Stimulated activated CD4-positive, alpha-beta T cell treated with anti-CD3 and anti-CD28 coated beads, Interleukin-4, amount 100 ng/mL, for 24 hours (primary cell): ENCODE measurements at regions not wholly inside any gene's neighbourhood (a gene's known extent, or its start where the extent isn't known, plus 50 kb on each side); places are given as distances from the start of the nearest gene placed in this dataset.

Experiments
- DNase-seq: peaks from one replicate; pipeline ENCODE4 v3.0.0-alpha.2; 2020

DNA sequence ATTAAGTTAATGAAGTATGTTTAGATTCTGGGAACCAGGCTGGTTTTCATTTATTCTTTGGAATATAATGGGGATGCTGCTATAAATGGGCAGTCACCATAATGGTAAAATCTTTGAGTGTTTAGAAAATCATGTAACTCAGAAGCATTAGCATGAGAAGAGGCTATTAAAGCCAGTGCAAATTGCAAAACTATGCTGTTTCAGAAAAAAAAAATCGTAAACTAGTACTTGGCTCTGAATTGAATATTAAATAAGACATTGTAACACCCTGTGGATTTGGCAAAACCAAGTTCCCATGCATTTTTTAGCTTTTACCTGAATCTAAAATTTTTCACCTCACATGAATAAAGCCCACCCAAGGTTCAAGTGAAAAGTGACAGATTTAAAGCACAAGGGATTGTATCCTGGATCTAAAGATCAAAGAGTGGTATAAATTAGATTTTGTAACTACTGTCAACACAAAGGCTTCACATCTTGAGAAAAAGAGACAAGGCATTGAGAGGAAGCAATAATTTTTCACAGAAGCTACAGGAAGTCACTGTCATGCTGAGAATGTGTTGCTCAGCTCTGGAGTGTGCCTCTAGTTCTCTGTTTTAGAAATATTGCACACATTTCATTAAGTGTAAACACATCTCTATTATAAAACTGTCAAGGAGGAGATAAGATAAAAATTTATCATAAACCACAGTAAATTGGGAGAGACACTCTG is 142.2 kb downstream of the ABCA8 start:
- DNase-seq: no peak

DNA sequence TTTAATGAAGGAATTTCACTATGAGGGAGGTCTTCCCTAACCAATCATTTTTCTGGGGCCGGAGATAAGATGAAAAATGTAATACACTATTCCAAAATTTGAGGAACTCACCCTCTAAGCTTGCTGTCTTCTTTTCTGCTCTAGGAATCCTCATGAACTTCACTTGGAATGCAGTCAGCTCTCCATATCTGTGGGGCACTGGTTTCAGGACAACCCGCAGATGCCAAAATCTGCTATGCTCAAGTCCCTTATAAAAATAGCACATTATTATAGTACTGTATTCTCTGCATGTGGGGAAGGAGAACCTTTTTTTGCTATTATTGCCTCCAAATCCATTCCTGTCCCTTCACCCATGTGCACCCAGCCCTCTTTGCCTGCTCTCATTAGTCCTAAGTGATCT is 146.0 kb downstream of the ABCA8 start:
- no peak for DNase-seq

DNA sequence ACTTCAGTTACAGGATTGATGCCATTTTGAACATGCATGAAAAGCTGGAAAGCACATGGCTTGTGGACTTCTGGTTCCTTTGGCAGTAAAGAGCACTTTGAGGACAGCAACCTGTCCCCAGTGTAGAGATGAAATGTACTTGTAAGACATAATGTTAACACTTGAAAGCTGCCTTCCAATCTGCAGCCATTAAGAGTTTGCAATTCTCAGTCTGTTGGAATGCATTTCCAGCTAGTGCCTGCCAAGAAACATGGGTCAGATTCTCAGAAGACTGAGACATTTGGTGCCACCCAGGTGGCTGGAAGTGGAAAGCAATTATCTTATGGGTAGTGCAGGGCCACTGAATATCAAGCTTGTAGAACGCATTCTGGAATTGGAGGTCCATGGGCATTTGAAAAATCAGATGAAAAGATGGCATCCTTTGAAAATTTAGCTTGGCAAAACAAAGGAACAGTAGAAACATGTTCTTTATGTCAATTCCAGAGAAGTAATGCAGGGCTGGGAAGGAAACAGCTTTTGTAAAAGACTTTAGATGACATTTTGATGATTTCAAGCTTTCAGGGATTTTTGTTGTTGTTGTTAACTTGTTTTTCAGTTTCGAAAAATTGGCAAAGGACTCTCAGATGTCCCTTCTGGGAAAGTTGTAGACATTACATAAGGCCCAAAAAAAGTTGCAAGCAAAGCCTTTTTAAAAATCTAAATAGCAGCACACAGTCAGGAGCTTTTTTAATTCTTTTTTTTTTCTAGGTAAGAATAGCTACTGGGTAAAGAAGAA is 147.0 kb downstream of the ABCA8 start:
- no peak for DNase-seq

DNA sequence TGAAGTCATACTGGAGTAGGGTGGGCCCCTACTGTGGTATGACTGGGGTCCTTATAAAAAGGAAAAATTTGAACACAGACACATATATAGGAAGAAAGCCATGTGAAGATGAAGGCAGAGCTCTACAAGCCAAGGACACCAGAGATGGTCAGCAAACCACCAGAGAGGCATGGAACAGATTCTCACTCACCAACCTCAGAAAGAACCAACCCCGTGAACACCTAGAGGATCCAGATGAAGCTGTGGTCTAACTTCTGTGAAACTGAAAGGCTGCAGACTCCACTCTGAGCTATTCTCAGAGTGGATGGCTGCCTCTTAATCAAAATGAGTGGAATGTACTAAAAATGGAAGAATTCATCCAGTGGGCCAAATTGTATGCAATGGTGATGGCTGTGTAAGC is 149.6 kb downstream of the ABCA8 start:
- DNase-seq: no peak

DNA sequence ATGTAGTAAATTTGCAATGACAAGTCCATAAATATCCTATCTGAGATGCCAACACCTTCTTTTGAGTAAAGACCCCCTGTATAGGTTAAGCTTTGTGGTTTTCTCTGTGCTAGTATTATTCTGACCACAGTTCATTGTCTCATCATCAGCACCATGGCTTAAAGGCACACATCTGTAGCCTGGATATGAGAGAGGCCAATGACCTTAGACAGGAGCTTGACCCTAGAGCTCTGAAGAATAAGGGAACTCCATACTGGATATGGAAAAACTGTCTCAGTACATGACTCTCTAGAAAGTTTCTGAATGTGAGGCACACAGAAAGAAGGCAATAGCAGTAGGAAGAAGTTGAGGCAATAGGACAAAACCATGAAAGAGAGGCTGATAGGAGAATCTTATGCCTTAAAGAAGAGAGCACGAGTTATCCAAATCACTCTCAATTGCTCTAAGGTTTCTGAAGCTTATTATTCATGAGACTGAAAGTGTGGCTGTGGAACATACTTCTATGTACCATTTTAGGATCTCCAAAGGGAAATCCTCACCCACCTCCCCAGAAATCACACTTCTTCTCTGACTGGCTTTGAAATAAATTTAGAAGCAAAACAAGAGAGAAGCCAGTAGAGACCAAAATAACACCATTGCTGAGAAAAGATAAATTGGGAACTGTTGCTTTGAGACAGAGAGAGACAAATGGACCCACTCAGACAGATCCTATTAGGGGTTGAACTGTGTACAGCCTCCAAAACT is 150.2 kb downstream of the ABCA8 start:
- no peak for DNase-seq

DNA sequence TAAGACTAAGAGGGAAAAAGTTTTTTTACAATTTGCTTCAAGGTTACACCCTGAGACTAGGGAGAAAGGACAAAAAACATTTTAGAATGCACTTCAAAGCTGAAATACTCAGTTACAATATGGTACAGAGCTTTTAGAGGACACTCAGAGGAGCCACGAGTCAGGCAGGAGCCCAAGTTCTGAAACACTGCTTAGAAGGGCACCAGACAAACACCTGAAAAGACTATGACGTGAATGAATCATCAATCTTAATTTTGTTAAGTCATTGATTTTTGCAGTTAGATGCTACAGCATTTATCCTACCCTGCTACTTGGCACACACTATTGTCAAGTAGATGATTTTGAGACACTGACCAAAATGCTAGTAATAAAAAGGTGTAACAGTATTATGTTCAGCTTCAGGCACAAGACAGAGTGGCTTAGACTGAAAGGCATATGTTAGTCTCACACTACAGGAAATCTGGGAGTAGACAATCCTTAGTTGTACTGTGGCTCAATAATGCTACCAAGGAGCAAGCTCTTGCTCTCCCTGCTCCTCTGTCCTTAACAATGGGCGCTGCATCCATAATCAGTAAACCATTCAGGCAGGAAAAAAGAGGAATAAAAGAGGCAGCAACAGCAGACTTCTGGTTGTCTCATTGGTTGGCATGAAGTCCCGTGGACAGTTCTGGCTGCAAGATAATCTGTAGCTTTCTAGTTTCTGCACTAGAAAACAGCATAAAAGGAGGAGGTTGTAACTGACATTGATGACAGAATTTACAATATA is 151.8 kb downstream of the ABCA8 start:
- DNase-seq: no peak

DNA sequence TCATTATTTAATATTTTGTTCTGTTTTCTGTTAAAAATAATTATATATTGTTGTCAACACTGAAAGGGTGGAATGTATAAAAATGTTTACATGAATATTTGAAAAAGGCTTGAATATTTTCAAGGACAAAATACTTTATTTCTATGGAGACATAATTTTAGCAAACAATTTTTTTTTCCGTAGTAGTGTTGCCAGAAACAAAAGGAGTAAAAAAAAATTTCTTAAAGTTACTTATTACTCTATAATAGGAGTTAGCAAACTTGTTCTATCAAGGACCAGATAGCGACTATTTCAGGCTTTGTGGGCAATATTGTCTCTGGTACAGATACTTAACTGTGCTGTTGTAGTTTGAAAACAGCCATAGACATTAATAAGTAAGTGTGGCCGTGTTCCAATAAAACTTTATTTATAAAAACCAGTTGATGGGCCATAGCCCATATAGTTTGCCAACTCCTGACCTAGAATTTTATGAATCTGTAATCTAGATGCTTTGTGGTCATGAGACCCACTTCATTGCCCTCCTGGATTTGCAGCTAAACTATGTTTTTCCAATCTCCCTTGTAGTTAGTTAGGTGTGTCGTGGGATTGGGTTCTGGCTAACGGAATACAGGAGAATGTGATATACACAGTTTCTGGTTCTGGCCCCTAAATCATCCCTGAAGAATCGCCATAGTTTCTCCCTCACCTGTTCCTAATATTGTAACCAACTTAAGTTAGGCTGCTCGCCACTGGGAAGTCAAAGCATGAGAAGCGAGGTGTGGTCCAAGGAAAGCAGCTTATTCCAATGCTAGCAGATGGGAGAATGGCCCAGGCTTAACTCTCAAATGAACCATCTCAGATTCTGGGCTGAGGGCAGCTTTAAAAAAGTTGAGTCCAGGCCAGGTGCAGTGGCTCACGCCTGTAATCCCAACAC is 153.6 kb downstream of the ABCA8 start:
- no peak for DNase-seq

DNA sequence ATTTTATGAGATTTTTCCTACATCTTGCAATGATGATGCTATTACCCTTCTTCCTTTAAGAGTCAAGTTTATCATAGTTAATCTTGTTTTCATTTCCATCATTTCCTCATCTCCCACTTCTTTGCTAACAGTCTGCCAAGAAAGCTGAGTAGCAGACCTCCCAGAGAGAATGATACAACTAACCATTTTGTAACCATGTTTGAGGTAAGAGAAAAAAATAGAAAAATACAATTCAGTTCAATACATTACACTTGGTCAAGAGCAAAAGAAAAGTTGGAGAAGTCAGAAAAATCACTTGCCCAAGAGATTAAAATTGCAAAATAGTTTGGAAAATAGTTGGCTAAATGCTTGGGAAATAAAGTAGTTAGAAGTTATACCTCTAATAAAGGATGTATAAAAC is 154.4 kb downstream of the ABCA8 start:
- DNase-seq: no peak

DNA sequence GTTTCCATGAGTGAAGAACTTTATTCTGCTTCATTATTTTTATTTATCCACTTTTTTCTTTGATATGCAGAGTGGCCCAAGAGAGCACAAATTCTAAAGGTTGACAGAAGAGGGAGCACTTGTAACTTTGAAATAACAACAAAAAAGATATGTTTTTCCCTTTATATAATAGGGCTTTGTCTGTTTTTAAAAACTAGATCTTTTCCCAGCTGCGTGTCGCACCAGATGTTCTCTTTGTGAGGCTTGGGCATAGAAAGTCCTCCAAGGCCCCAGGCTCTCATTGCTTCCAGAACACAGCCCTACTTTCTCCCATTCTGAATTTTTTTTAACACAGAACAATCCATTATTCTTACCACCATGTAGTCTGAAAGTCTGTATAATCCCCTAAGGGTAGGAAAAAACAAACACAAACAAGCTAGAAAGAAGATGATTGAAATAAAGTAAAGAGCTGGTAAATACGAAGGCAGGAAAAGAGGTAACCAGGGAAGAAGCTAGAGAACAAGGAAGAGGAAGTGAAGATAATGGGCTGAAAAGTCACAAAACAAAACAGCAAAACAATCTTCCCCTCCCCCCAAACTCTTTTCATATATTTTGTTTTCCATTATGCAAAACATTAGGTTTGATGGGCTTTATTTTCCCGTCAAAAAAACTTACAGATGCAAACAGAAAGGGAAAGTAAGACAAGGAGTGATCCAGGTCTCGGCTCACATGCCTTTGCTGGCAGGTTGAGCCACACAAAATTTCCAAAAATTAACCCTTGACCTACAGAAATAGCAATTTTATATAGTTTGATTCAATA is 160.4 kb downstream of the ABCA8 start:
- DNase-seq: no peak

DNA sequence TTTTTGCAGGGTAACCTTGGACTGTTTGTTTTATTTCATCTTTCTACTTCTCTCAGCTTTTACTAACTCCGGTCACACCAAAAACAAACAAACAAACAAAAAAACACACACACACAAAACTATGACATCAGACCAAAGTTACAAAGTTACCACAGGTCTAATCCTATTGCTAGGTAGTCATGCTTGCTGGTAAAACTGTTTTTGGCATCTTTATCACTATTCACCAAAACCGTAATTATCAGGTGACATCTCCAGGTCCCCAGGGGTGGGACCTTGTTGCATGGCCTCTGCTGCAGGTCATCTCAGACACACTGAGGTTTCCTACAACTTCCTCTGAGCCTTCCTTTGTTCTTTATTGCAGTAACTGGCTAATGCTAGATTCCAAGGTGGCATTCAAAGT is 162.3 kb downstream of the ABCA8 start:
- DNase-seq: no peak

DNA sequence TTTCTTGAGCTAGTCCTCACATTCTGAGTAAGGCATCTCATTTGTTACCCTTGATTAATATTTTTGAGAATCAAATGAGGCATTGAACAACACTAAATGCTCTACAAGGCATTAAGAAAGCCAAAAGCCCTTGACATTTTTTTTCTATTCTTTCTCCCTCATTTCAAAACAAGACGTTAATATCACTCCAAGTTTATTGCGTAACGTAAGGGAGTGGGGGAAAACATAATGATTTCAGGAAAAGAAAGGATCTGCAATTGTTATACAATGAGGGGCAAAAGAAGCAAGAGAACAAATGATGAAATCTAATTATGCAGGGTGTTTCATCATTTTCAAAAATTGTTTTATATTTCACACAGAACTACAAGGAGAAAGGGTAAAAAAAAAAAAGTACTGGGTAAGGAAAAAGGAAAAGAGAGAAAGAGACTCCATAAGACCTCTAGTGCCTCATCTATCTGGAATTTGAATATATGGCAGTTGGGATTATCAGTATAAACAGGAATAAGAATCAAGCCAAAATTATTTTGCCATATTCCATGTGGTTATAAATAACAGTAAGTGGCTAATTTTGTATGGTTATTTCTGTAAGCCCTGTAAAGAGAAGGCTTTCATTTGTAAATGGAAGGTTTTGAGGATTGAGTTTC is 163.0 kb downstream of the ABCA8 start:
- DNase-seq: no peak

DNA sequence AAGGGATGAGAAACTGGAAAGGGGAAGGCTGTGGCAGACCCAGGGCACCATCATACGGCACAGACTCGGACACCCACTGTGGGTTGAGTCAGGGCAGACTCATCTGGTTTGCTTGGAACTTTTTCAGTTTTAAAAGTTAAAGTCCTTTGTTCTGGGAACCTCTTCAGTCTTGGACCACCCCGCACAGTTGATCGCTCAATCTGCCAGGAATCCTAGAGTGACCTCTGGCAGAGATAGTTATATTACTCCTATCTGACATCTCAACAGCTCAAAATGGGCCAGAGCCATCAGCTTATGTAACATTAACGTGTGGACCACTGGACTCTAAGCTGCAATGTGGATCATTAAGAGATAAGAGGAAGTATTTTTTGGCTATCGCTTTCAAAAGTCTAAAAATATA is 164.3 kb downstream of the ABCA8 start:
- no peak for DNase-seq

DNA sequence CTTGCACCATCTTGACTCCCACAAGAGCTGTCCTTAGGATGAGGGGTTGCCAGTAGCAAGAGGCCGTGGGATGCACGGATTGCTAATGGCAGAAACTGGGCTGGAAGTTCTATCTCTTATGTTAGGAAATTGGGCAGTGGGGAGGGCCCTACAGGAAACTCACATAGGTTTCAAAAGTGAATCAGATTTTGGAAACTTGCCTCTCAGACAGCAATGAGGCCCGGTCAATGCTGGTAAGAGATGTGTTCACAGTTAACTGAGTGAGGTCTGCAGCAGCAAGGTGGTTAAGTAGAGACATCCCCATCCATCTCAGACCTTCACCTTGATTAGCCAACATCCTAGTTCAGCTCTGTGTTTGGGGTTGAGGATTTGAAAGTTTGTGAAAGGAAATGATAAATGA is 164.7 kb downstream of the ABCA8 start:
- no peak for DNase-seq

DNA sequence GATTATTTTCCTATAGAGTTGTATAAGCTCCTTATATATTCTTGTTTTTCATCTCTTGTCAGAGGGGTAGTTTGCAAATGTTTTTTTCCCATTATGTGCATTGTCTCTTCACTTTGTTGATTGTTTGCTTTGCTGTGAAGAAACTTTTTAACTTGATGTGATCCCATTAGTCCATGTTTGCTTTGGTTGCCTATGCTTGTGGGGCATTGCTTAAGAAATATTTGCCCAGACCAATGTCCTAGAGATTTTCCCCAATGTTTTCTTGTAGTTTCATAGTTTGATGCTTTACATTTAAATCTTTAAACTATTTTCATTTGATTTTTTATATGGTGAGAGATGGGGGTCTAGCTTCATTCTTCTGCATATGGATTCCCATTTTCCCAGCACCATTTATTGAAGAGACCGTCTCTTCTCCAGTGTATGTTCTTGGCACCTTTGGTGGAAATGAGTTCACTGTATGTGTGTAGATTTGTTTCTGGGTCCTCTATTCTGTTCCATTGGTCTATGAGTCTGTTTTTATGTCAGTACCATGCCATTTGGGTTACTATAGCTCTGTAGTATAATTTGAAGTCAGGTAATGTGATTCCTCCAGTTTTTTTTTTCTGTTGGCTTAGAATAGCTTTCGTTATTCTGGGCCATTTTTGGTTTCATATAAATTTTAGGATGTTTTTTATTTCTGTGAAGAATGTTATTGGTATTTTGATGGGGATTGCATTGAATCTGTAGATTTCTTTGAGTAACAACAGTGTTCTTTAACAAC is 165.8 kb downstream of the ABCA8 start:
- DNase-seq: no peak

DNA sequence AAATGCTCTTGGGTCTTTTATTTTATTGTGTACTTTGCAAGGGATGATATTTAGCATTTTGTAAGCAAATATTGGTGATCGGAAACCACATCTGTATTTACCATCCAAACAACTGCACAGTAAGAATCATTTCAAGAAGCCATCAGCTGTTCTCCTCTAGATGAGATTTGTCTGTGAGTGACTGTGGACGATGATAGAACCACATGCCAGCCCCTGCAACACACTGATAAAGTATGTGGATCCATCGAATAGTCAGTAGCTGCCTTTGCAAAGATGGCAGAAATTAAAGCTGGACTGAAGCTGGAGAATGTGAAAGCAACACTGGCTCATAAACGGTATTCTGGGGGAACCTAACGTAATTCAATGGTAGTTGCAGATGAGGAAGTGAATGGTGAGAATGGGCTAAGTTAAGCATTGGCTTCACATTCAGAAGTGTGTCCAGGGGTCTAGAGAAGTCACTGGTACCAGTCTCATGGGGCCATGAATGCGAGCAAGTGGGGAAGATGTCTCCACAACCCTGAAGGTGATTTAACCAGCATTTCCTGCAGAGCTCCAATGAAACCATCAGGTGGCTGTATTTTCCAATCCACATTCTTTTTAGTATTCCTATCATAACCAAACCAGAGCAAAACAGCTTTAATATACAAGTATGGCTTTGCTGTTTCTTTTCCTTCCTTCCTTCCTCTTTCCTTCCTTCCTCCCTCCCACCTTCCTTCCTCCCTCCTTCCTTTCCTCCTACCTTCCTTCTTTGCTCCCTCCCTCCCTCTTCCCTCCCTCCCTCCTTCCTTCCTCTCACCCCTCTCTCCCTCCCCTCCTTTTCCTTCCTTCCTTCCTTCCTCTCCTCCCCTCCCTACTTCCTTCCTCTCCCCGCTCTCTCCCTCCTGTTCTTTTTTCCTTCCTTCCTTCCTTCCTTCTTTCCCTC is 169.4 kb downstream of the ABCA8 start:
- DNase-seq: no peak

DNA sequence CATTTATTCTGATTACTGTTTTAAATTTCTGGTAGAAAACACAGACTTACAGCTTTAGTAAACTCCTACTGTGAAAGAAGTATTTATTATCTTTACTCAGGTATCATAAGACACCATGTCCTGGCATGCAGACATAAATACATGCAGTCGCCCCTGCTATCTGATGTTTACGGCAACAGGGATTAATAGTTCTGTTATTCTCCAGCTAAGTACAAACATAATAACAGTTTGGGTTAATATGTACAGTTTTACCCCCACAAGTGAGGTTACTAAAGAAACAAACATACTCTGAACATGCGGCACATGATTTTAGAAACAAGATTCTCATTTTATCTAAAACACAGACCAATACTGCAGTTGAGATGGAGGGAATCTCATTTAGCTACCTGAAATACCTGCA is 170.8 kb downstream of the ABCA8 start:
- no peak for DNase-seq

DNA sequence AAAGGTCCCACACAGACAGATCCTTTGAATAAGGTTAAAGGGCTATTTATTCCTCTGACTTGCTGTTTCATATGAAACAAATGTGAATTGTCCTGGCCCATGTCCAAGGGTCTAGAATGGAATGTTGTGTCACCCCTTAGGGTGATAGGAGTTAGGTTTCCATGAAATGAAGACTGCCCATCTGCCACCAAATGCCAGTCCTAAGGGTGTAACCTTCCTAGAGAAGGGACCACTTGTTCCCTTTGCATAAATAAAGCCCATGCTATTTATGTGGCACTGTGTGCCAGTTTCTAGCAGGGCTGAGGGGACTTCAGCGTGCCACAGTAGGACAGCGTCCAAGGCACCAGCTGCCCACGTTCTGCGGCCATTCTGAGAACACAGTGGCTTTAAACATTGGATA is 171.3 kb downstream of the ABCA8 start:
- DNase-seq: no peak

DNA sequence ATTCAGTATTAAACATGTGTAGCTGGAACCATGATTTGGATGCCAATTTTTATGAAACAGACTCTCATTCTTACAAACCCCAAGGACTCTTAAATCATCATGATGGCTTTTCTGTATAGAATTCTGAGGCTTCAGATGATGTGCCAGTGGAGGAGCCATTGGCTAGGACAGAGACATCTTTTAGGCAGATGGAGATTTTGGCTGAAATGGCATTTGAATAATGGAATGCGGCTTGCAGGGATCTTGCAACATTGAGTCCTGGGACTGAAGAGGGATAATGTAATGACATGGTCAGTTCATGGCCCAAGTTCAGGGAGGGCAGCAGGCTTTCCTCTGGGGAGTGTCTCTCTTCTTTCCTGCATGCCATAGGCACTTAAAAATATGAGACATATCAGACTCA is 172.4 kb downstream of the ABCA8 start:
- DNase-seq: no peak

DNA sequence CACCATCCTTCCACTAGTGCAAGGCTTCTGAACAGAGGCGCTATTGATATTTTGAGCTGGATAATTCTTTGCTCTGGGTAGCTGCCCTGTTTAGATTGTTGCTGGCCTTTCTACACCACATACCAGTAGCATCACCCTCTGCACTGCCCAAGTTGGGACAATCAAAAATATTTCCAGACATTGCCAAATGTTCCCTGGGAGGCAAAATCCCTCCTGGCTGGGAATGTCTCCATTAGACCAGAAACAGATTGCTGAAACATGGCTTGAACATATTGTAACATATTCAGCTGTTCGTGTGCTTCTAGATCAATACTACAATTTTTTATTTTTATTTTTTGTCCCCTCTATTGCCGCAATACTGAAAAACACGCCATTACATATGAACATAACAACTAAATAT is 174.6 kb downstream of the ABCA8 start:
- no peak for DNase-seq
